ENCODE measurements at regions not wholly inside any gene's neighbourhood (a gene's known extent, or its start where the extent isn't known, plus 50 kb on each side); places are given as distances from the start of the nearest gene placed in this dataset.

DNA sequence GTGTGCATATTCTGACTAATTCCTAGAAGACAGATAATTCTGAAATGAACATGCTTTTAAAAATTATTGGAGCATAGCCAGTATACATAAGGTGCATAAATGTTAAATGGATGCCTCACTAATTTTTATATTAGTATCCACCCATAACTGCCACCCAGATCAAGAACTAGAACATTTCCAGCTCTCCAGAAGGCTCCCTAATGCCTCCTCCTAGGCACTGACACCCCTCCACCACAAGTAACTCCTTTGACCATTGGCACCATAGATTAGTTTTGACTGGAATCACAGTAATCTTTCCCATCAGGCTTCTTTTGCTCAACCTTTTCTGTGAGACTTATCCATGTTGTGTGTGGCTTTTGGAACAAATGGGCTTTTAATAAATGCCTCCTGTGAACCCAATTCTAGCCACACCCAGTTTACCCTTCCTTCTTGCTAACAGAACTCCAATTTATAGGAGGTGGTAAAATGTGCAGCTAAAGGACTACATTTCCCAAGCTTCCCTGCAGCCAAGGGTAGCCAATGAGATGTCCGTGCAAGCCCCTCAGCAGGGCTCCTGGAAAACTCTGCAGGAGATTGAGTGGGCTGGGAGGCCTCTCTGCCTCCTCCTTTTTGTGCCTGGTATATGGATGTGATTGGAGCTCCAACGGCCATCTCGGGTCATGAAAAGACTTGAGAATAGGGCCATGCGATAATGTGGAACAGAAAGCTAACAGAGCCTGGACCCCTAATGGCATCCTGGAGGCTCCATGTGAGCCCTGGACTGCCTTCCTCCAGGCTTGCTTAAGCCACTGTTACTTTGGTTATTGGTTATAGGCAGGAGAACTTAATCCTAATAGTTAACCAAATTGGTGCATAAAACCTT is 322.6 kb upstream of the TLE3 start:
- Histone ChIP-seq H3K56ac (replicated peaks; ENCODE audit: insufficient read length, low read depth, low read length) (no peak overlapping the region), H2BK12ac (ENCODE audit: low read depth, low read length) (no peak overlapping the region), H2BK20ac (ENCODE audit: low read length) (no peak overlapping the region), H3K79me2 (ENCODE audit: control insufficient read depth in 1 of 2, insufficient read depth in 2 of 2, low read length in 2 of 2) (no peaks in the 10 kb centered on the region), H2BK15ac (ENCODE audit: low read length) (0 out of 2 replicates have a peak overlapping the region, but pooled peaks have one; percentile 40), H3K27me3 (replicated peaks in 1 of 4; ENCODE audit: control insufficient read depth in 3 of 4, extremely low read depth in 1 of 4, insufficient read depth in 3 of 4, low read length in 3 of 4) (no peaks in the 10 kb centered on the region; a peak in 1 of 7 replicates), H3K18ac (ENCODE audit: extremely low read depth, low read length) (no peak overlapping the region), H3K4ac (replicated peaks; ENCODE audit: insufficient read length, low read depth, low read length) (no peak overlapping the region), H2AFZ (ENCODE audit: low read length) (peak overlapping the region; percentile 82), H3K4me3 (ENCODE audit: extremely low read depth in 1 of 4, insufficient read depth in 2 of 4, low read depth in 3 of 4, low read length in 4 of 4) (no peak overlapping the region), H3K14ac (ENCODE audit: insufficient read length) (no peak overlapping the region), H2BK120ac (replicated peaks; ENCODE audit: low read depth, low read length) (peak overlapping the region; percentile 49), H4K20me1 (replicated peaks in 1 of 2; ENCODE audit: control insufficient read depth in 1 of 2, insufficient read depth in 2 of 2, low read length in 2 of 2) (no peaks in the 10 kb centered on the region), H3K4me2 (ENCODE audit: insufficient read depth in 1 of 2, low read depth in 2 of 2, low read length in 2 of 2) (peak overlapping the region in 1 of 2 experiments; percentile 42; a peak in 3 of 4 replicates), H4K91ac (replicated peaks; ENCODE audit: insufficient read length, low read length) (no peak overlapping the region), H3K36me3 (ENCODE audit: control insufficient read depth in 2 of 4, insufficient read depth in 4 of 4, low read length in 3 of 4) (no peaks in the 10 kb centered on the region), H2BK5ac (ENCODE audit: low read depth, low read length) (no peak overlapping the region), H4K5ac (ENCODE audit: insufficient read length, low read depth, low read length) (no peak overlapping the region), H4K8ac (ENCODE audit: extremely low read depth, insufficient read depth, low read length) (no peak overlapping the region), H3K27ac (ENCODE audit: low read depth, low read length) (no peak overlapping the region), H3K9me3 (ENCODE audit: insufficient read depth in 2 of 2, low read depth in 1 of 2, low read length in 1 of 2) (no peaks in the 10 kb centered on the region), H2AK5ac (ENCODE audit: low read depth, low read length) (no peak overlapping the region), H3K9ac (replicated peaks in 1 of 4; ENCODE audit: extremely low read depth in 1 of 4, low read depth in 3 of 4, low read length in 3 of 4) (no peak overlapping the region), H3K4me1 (replicated peaks in 1 of 4; ENCODE audit: control insufficient read depth in 3 of 4, insufficient read depth in 4 of 4, low read length in 3 of 4) (peaks cover 0 to 4% (median 1%) of the 10 kb centered on the region in 4 experiments; a peak in 1 of 7 replicates), H3K23ac (ENCODE audit: insufficient read length) (no peak overlapping the region), H3K79me1 (ENCODE audit: low read depth, low read length) (no peaks in the 10 kb centered on the region), H3K23me2 (ENCODE audit: low read depth, low read length) (no peaks in the 10 kb centered on the region)
- DNase-seq (ENCODE audit: low read depth in 1 of 2, low spot score in 2 of 2), result peak in 1 of 2 experiments; percentile 58
- ChIA-PET CTCF (ENCODE audit: partially characterized antibody) (interaction anchor here (0.7 to 1.7 kb wide), 7 partner anchors 10 to 57 kb away, joined by 3 to 6 read pairs (median 3); no protein-coding TSS in a partner anchor), POLR2A (ENCODE audit: partially characterized antibody) (interaction anchor here (1.0 kb wide), 1 partner anchor 16 kb away, joined by 3 read pairs; no protein-coding TSS in a partner anchor)
- TF ChIP-seq SP1 (IDR thresholded peaks at IDR 0.05; ENCODE audit: low read depth, low read length), result 0 out of 2 replicates have a peak, but pooled peaks have one; percentile 36
- TF ChIP-seq NANOG (IDR thresholded peaks at IDR 0.05; ENCODE audit: insufficient read depth, low read depth, low read length, poor library complexity, severe bottlenecking), result peak; percentile 35
- TF ChIP-seq KDM4A (IDR thresholded peaks at IDR 0.05; ENCODE audit: low read depth, low read length, severe bottlenecking), result no peak
- peak; percentile 63 for TF ChIP-seq SIX5 (IDR thresholded peaks at IDR 0.05; ENCODE audit: low read depth, low read length)
- WGBS, 2 experiments (ENCODE audit: extremely low coverage in 1 of 2, insufficient coverage in 1 of 2, insufficient read length in 1 of 2, insufficient replicate concordance in 2 of 2, low coverage in 1 of 2, low lambda C conversion rate in 2 of 2, missing lambda C conversion rate in 1 of 2), result 61% methylated on average over 4 of the region's 4 CpGs; no CpG with 5 or more reads in 1 of the 2 experiments
- FAIRE-seq, result peak; percentile 39

Data from H1 (cell line).